Right cardiac atrium (tissue), 5 donors: ENCODE measurements at regions not wholly inside any gene's neighbourhood (a gene's known extent, or its start where the extent isn't known, plus 50 kb on each side); places are given as distances from the start of the nearest gene placed in this dataset.
"Not testable (repeated sequence)": the region's sequence is repeated elsewhere in the genome, so short reads cannot be mapped to it uniquely, and the experiment has no call there.

Experiments used
- ATAC-seq, 2 donors: fragments of 200-7000 bp; cut with Tn5 transposase; one replicate each; pipeline versions ENCODE4 v1.8.0 to v1.9.1; 2020; ENCODE audit warnings: moderate library complexity in 2 of 2, mild to moderate bottlenecking in 1 of 2
- DNase-seq, 3 donors: peaks; one replicate each; pipeline ENCODE4 v3.0.0-alpha.2; 2020
- H3K27ac ChIP-seq: one replicate; pipeline ENCODE4 v1.5.1; 2013; ENCODE audit warnings: mild to moderate bottlenecking, low read length, control low read depth, moderate library complexity
- H3K27me3 ChIP-seq: one replicate; pipeline ENCODE4 v1.6.1; 2013; ENCODE audit not compliant: control insufficient read depth, insufficient read depth
- H3K4me1 ChIP-seq: one replicate; pipeline ENCODE4 v1.6.1; 2013; ENCODE audit warnings: low read length; ENCODE audit not compliant: control insufficient read depth, insufficient read depth
- H3K4me3 ChIP-seq: one replicate; pipeline ENCODE4 v1.5.1; 2013; ENCODE audit warnings: low read length, control low read depth
- H3K9me3 ChIP-seq: one replicate; pipeline ENCODE4 v1.6.1; 2013; ENCODE audit warnings: low read length; ENCODE audit not compliant: control insufficient read depth
- WGBS: extraction: QIAGEN DNeasy Blood & Tissue Kit; methylation state at CpG from one replicate; pipeline ENCODE4 v1.1.7; 2013; 5-methylcytosine and 5-hydroxymethylcytosine counted together
- intact Hi-C, 4 donors: fragments of 100-400 bp; cut with DNase I; formaldehyde crosslinking; loops; one replicate each; pipeline versions ENCODE4 v1.11.0 to v1.14.0; 2022 to 2023
- donor health status: healthy with polysubstance abuse.
- donor health status: DM: no; HTN: yes; CAD: no.
- donor health status: DM: no; HTN: no; CAD: no.
- donor health status: DM: no; HTN: yes; CAD: no; lungs with severe emphysema.
- donor health status: DM: yes; HTN: yes; CAD: no.

- Histone ChIP-seq H3K27me3 (no peaks in the 10 kb centered on the region), H3K4me3 (no peak overlapping the region), H3K27ac (no peak overlapping the region), H3K4me1 (no peaks in the 10 kb centered on the region), H3K9me3 (no peaks in the 10 kb centered on the region)
- ATAC-seq (no peak), DNase-seq (no peak)
- intact Hi-C loops: no loop called here
- 66% methylated on average over 1 of the region's 1 CpG for WGBS
These were observed 389.3 kb downstream of the KCNA4 start for GRCh38 chr11:29627541-29627940.

GRCh38 chr11:29623144-29623722, 393.6 kb downstream of the KCNA4 start:
- no peak for ATAC-seq
- Histone ChIP-seq H3K9me3 (no peaks in the 10 kb centered on the region), H3K4me3 (no peak overlapping the region), H3K4me1 (no peaks in the 10 kb centered on the region), H3K27ac (no peak overlapping the region), H3K27me3 (no peaks in the 10 kb centered on the region)
- intact Hi-C loops: no loop called here
- WGBS: 47% methylated on average over 5 of the region's 5 CpGs
- DNase-seq: no peak

DNA sequence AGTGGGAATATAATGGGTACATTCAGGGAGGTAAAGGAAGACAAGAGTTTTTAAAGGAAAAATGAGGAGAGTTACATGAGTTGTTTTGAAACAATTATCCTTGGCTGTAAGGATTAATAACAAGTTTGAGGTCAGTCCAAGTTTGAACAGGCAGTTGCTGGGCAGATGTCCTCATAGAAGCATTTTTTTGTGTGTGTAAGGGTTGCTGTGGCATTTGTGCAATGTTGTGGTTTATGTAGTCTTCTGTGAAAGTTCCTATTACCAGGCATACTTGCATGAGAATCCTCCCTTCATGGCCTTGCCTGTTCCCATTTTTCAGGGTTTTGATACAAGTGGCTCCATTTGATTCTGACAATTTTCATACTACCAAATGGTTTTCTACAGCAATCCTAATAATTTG, 400.2 kb downstream of the KCNA4 start:
- Histone ChIP-seq H3K9me3 (no peaks in the 10 kb centered on the region), H3K27me3 (no peaks in the 10 kb centered on the region), H3K27ac (no peak overlapping the region), H3K4me3 (no peak overlapping the region), H3K4me1 (no peaks in the 10 kb centered on the region)
- ATAC-seq: no peak
- intact Hi-C loops: loop anchor here in 1 of 4 donors (10.0 kb wide), 1 partner anchor 52 kb away; no protein-coding TSS in a partner anchor
- no peak for DNase-seq

DNA sequence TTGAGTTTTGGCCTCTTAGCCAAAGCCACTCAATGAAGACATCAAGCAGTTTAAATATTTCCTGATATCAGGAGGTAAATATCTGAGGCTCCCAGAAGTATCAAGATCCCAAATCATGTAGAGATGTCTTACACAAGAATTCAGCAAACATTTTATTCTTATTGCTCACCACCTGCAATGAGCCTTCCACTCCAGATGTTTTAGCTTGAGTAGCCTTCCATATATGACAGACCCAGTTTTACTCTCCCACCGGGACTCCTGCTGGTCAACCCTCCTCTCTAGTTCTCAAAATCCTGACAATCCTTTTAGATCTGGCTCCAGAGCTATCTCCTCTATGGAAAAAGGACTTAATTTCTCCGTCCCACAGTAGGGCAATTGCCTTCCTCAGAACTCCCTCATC, 404.4 kb downstream of the KCNA4 start:
- no peak for ATAC-seq
- DNase-seq: no peak
- Histone ChIP-seq H3K27ac (no peak overlapping the region), H3K4me1 (no peaks in the 10 kb centered on the region), H3K9me3 (no peaks in the 10 kb centered on the region), H3K4me3 (no peak overlapping the region), H3K27me3 (no peaks in the 10 kb centered on the region)
- intact Hi-C loops: loop anchor here in 1 of 4 donors (10.0 kb wide), 1 partner anchor 48 kb away; no protein-coding TSS in a partner anchor
- 82% methylated on average over 2 of the region's 2 CpGs for WGBS

- Histone ChIP-seq H3K9me3 (no peaks in the 10 kb centered on the region), H3K27ac (no peak overlapping the region), H3K4me3 (no peak overlapping the region), H3K4me1 (no peaks in the 10 kb centered on the region), H3K27me3 (no peaks in the 10 kb centered on the region)
- intact Hi-C loops: no loop called here
- no peak for ATAC-seq
- no peak for DNase-seq
- WGBS: 65% methylated on average over 4 of the region's 4 CpGs
These were observed 410.3 kb downstream of the KCNA4 start for GRCh38 chr11:29606330-29607031.

DNA sequence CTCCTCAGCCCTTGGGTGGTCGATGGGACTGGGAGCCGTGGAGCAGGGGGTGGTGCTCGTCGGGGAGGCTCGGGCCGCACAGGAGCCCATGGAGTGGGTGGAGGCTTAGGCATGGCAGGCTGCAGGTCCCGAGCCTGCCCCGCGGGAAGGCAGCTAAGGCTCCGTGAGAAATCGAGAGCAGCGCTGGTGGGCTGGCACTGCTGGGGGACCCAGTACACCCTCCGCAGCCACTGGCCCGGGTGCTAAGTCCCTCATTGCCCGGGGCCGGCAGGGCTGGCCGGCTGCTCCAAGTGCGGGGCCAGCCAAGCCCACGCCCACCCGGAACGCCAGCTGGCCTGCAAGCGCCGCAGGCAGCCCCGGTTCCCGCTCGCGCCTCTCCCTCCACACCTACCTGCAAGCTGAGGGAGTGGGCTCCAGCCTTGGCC, 416.7 kb downstream of the KCNA4 start:
- H3K4me1 ChIP-seq, H3K27ac ChIP-seq, H3K4me3 ChIP-seq, ATAC-seq, H3K9me3 ChIP-seq, H3K27me3 ChIP-seq, intact Hi-C loops: not testable (repeated sequence)
- 95% methylated on average over 27 of the region's 27 CpGs for WGBS
- DNase-seq: peak in 2 of 3 donors; percentile 22 to 33

DNA sequence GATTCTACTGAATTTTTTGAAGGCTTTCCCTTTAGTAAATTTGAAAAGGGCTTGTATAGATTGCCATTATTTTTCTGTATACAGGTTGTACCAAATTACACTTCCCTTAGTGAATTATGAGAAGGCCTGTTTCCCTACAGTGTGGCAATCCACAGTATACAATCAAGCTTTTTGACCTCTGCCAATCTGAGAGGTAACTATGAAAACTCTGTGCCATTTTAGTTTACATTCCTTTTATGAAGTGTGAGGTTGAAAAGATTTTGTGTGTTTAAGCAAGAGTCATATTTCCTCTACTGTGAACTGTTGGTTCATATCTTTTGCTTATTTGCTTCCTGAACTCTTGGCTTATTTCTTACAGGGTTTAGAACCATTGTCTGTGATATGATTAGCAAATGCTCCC, 432.5 kb downstream of the KCNA4 start:
- H3K27me3 ChIP-seq: no peaks in the 10 kb centered on the region
- no peak overlapping the region for H3K27ac ChIP-seq
- no peak for ATAC-seq
- H3K4me1 ChIP-seq: no peaks in the 10 kb centered on the region
- intact Hi-C loops: no loop called here
- no peak overlapping the region for H3K4me3 ChIP-seq
- H3K9me3 ChIP-seq: no peaks in the 10 kb centered on the region
- DNase-seq: no peak

DNA sequence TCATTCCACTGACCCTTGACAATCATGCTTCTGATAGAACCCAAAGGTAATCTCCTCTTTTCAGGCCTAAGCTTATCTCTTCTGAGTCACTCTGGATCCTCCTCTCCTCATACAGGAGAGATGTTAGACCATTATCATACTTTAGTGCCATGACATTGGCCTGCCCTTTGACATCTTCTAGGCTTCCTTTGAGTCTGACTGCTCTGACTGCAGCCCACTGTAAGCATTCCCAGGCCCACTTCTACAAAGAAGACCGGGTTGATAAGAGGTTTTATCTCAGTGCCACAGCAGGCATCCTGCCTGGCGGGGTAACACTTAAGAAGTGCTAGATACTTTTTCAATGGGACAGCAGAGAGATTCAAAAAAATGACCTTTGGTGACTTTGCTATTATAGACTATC, 438.0 kb downstream of the KCNA4 start:
- intact Hi-C loops: no loop called here
- Histone ChIP-seq H3K27ac (no peak overlapping the region), H3K9me3 (no peaks in the 10 kb centered on the region), H3K27me3 (no peaks in the 10 kb centered on the region), H3K4me1 (no peaks in the 10 kb centered on the region), H3K4me3 (no peak overlapping the region)
- WGBS: 26% methylated on average over 2 of the region's 2 CpGs
- ATAC-seq (no peak), DNase-seq (no peak)

DNA sequence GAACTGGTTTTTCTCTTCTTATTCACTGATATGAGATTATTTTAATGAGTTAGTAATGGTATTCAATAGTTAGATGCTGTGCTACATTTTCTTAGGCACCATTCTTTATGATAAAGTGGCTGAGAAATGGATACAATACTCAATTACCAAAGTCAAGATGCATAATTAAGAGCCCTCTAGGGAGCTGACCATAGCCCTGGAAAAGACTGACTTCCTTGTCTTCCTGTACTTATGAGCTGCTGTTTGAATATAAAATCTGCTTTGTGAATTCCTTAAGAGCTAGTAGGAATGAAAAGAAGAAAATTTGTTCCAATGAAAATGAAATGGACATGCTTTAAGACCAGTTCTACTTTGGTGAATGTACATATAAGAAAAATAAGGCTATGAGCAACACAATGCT, 452.3 kb downstream of the KCNA4 start:
- intact Hi-C loops: loop anchor here in 1 of 4 donors (10.0 kb wide), 1 partner anchor 50 kb away; no protein-coding TSS in a partner anchor
- no peaks in the 10 kb centered on the region for H3K4me1 ChIP-seq

GRCh38 chr11:29562183-29562582, 454.6 kb downstream of the KCNA4 start:
- no peaks in the 10 kb centered on the region for H3K9me3 ChIP-seq
- 63% methylated on average over 3 of the region's 3 CpGs for WGBS
- DNase-seq (no peak), ATAC-seq (no peak)
- no peaks in the 10 kb centered on the region for H3K4me1 ChIP-seq
- intact Hi-C loops: loop anchor here in 1 of 4 donors (10.0 kb wide), 1 partner anchor 53 kb away; no protein-coding TSS in a partner anchor
- no peak overlapping the region for H3K27ac ChIP-seq
- no peaks in the 10 kb centered on the region for H3K27me3 ChIP-seq
- no peak overlapping the region for H3K4me3 ChIP-seq

More for the DNA sequence above, 452.3 kb downstream of the KCNA4 start:
- ATAC-seq (no peak), DNase-seq (no peak)
- Histone ChIP-seq H3K27ac (no peak overlapping the region), H3K9me3 (no peaks in the 10 kb centered on the region), H3K27me3 (no peaks in the 10 kb centered on the region), H3K4me3 (no peak overlapping the region)

GRCh38 chr11:29553990-29554389, 462.8 kb downstream of the KCNA4 start:
- no peak for DNase-seq
- Histone ChIP-seq H3K27me3 (no peaks in the 10 kb centered on the region), H3K9me3 (no peaks in the 10 kb centered on the region), H3K27ac (no peak overlapping the region), H3K4me1 (no peaks in the 10 kb centered on the region), H3K4me3 (no peak overlapping the region)
- intact Hi-C loops: no loop called here
- no peak for ATAC-seq
- WGBS: 6% methylated on average over 1 of the region's 1 CpG
